Panc1 (cell line): ENCODE measurements at regions not wholly inside any gene's neighbourhood (a gene's known extent, or its start where the extent isn't known, plus 50 kb on each side); places are given as distances from the start of the nearest gene placed in this dataset.

ENCODE experiments used
- ATAC-seq: fragments of 200-7000 bp; cut with Tn5 transposase; 2 replicates; pipeline ENCODE4 v1.9.1; 2020; ENCODE audit warnings: mild to moderate bottlenecking, moderate library complexity
- BruUV-seq: library from RNA; stranded (reverse); fragments of 400-500 nt; replicated peaks from 2 replicates; lab custom pipeline; 2021; lab: Mats Ljungman, UMichigan
- CTCF ChIA-PET: fragments of 300-600 bp; sonication (Branson Sonifier 250); formaldehyde crosslinking; loops from one replicate; lab custom pipeline; 2022; ENCODE audit warnings: antibody characterized with exemption; lab: Charles Lee
- POLR2A ChIA-PET: fragments of 300-600 bp; sonication (Branson Sonifier 250); formaldehyde crosslinking; loops from one replicate; lab custom pipeline; 2022; ENCODE audit warnings: antibody characterized with exemption; lab: Charles Lee
- DNase-seq: peaks from one replicate; pipeline ENCODE4 v3.0.0-alpha.2; 2010; ENCODE audit warnings: low read depth, low spot score
- H3K27ac ChIP-seq: 2 replicates; pipeline ENCODE4 v1.5.1; 2011; ENCODE audit warnings: mild to moderate bottlenecking, low read length, inconsistent platforms
- H3K27me3 ChIP-seq: fragments of 200-500 bp; sonication (Bioruptor generic); 2 replicates; pipeline ENCODE4 v1.6.0; 2014; ENCODE audit warnings: low read length, inconsistent platforms; ENCODE audit not compliant: control insufficient read depth, insufficient read depth
- H3K36me3 ChIP-seq: fragments of 200-500 bp; sonication (Bioruptor generic); 2 replicates; pipeline ENCODE4 v1.5.1; 2014; ENCODE audit warnings: inconsistent platforms, mild to moderate bottlenecking, low read length, moderate library complexity; ENCODE audit not compliant: control insufficient read depth, insufficient read depth
- H3K4me1 ChIP-seq: 2 replicates; pipeline ENCODE4 v1.5.1; 2011; ENCODE audit warnings: inconsistent platforms, mild to moderate bottlenecking, low read length, moderate library complexity; ENCODE audit not compliant: control insufficient read depth, insufficient read depth
- H3K4me3 ChIP-seq, 2 experiments: 2 replicates each; pipeline ENCODE4 v1.5.1; 2011 to 2012; ENCODE audit warnings: low read depth in 2 of 2, low read length in 2 of 2, mild to moderate bottlenecking in 2 of 2, inconsistent platforms in 1 of 2, moderate library complexity in 1 of 2
- H3K9me3 ChIP-seq: fragments of 200-500 bp; sonication (Bioruptor generic); 2 replicates; pipeline ENCODE4 v1.5.1; 2014; ENCODE audit warnings: low read depth, mild to moderate bottlenecking, inconsistent platforms, low read length, moderate library complexity; ENCODE audit not compliant: control insufficient read depth, insufficient read depth
- CTCF ChIP-seq: fragments of 450-650 bp; IDR thresholded peaks from 2 replicates; pipeline ENCODE4 v1.5.1; 2017; ENCODE audit warnings: mild to moderate bottlenecking
- POLR2AphosphoS5 ChIP-seq: IDR thresholded peaks from 2 replicates; pipeline ENCODE4 v1.6.1; 2012; ENCODE audit warnings: mild to moderate bottlenecking, low read depth, low read length, moderate library complexity
- REST ChIP-seq, 2 experiments: IDR thresholded peaks; 2 replicates each; pipeline ENCODE4 v1.6.1; 2011 to 2012; ENCODE audit warnings: low read depth in 2 of 2, control low read depth in 1 of 2, low read length in 1 of 2, mild to moderate bottlenecking in 1 of 2, moderate library complexity in 1 of 2; ENCODE audit not compliant: insufficient read depth in 1 of 2
- SIN3A ChIP-seq: IDR thresholded peaks from 2 replicates; pipeline ENCODE4 v1.6.1; 2012; ENCODE audit warnings: low read depth, mild to moderate bottlenecking, low read length, moderate library complexity, borderline replicate concordance; ENCODE audit not compliant: insufficient read depth
- TCF7L2 ChIP-seq: IDR thresholded peaks from 2 replicates; pipeline ENCODE4 v1.6.1; 2011; ENCODE audit warnings: mild to moderate bottlenecking, low read depth, low read length, inconsistent platforms
- in situ Hi-C: cut with HindIII; loops from 2 replicates; pipeline ENCODE4 v1.10.0; 2016; ENCODE audit warnings: low sequenced_read_pairs, low pct_unique_long_range_greater_than_20kb
- intact Hi-C: fragments of 100-400 bp; cut with micrococcal nuclease; formaldehyde crosslinking; loops from one replicate; pipeline ENCODE4 v1.10.0; 2022; ENCODE audit not compliant: unreplicated experiment

GRCh38 chr18:77520767-77521166 lies 271.1 kb downstream of the GALR1 start:
- ChIA-PET POLR2A (no interaction called here), CTCF (no interaction called here)
- no TSS peak for BruUV-seq
- H3K4me1 ChIP-seq = no peaks in the 10 kb centered on the region
- no peaks in the 10 kb centered on the region for H3K36me3 ChIP-seq
- intact Hi-C loops (no loop called here), in situ Hi-C loops (no loop called here)
- DNase-seq (no peak), ATAC-seq (no peak)
- H3K4me3 ChIP-seq = no peak overlapping the region
- no peak overlapping the region for H3K27ac ChIP-seq
- H3K9me3 ChIP-seq = no peaks in the 10 kb centered on the region
- H3K27me3 ChIP-seq = no peaks in the 10 kb centered on the region
- TF ChIP-seq REST (IDR thresholded peaks at IDR 0.05; ENCODE audit: insufficient read depth in 1 of 2, low read depth in 2 of 2, low read length in 1 of 2) (no peak), TCF7L2 (no peak), SIN3A (no peak), CTCF (no peak), POLR2AphosphoS5 (no peak)

GRCh38 chr18:77522051-77522675 lies 272.5 kb downstream of the GALR1 start:
- TF ChIP-seq POLR2AphosphoS5 (no peak), REST (IDR thresholded peaks at IDR 0.05; ENCODE audit: insufficient read depth in 1 of 2, low read depth in 2 of 2, low read length in 1 of 2) (no peak), SIN3A (no peak), TCF7L2 (no peak), CTCF (no peak)
- no peak overlapping the region for H3K4me3 ChIP-seq
- CTCF ChIA-PET = no interaction called here
- in situ Hi-C loops (no loop called here), intact Hi-C loops (no loop called here)
- POLR2A ChIA-PET = no interaction called here
- no peaks in the 10 kb centered on the region for H3K4me1 ChIP-seq
- H3K36me3 ChIP-seq = no peaks in the 10 kb centered on the region
- H3K27ac ChIP-seq = no peak overlapping the region
- BruUV-seq = no TSS peak
- no peak for ATAC-seq
- DNase-seq = no peak
- no peaks in the 10 kb centered on the region for H3K27me3 ChIP-seq
- H3K9me3 ChIP-seq = no peaks in the 10 kb centered on the region
